Fibroblast of peridontal ligament (primary cell): ENCODE measurements at regions not wholly inside any gene's neighbourhood (a gene's known extent, or its start where the extent isn't known, plus 50 kb on each side); places are given as distances from the start of the nearest gene placed in this dataset.

ENCODE experiments used
- DNase-seq: peaks from one replicate; pipeline ENCODE4 v3.0.0-alpha.2; 2010; ENCODE audit errors: extremely low read depth

DNA sequence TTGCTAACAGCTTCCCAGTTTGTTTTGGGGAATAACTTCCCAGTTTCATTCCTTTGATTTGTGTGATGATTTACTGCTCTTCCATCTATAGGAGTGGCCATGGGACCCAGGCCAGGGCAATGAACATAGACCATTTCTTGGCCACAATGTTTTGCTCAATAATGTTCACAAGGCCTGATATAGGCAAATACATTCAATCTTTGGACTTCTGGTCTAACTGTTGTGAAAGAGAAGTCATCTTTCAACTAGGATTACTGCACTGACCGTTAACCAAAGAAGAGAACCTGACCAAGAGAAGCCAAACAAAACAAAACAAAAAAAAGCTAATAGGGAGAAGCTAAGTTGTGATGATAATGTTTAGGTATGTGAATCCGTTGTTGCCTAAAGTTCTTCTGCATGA is 221.8 kb upstream of the SUCLG2 start:
- DNase-seq = no peak

DNA sequence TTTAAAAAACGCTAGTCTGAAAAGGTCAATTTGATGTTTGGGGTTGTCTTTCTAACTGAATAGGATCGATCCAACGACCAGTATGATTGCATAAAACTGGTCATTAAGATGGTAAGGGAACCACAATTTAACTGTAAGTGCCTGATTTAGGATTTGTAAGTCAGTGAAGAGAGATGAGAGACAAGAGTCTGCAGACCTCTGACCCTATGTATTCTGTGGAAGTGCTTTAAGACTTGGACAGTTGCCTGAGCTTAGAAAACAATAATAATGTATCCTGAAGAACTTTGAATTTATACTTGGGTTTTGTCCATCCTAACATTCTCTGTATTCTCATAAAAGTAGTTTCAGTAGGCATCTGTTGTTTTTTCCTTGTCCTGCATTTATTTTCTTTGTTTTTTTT is 221.4 kb upstream of the SUCLG2 start:
- no peak for DNase-seq

DNA sequence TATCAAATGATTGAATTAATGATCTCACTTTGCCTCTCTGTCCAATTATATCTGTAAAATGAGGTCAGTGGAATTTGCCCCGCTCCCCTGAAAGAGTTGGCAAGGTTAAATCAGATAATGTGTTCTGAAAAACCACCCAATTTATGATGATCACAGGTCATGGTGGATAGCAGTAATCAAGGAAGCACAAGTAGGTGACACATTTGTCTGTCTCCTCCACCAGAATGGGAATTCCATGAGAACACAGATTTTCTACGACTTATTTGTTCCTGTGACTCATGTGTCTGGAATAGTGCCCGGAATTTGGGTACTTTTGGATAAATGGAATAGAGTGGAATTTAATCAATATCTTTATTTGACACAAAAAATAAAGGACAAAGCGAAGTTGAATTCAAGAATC is 220.9 kb upstream of the SUCLG2 start:
- no peak for DNase-seq

DNA sequence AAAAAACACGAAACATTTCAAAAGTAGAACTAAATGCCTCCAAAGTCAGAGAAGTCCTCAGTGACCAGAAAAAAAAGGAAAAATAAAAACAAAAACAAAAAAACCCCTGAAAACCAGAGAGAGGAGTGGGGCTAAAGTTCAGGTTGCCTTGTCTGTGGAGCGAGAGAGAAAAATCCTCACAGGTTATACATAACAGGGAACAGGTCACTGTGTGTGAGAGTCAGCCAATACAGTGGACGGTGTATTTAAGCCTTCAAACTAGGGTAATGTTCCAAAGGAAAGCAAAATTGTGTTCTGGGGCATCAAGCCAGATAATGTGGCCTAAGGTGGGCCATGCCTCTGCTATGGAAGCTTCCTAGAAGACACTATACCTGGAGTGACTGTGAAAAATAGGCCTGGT is 216.1 kb upstream of the SUCLG2 start:
- DNase-seq = no peak

DNA sequence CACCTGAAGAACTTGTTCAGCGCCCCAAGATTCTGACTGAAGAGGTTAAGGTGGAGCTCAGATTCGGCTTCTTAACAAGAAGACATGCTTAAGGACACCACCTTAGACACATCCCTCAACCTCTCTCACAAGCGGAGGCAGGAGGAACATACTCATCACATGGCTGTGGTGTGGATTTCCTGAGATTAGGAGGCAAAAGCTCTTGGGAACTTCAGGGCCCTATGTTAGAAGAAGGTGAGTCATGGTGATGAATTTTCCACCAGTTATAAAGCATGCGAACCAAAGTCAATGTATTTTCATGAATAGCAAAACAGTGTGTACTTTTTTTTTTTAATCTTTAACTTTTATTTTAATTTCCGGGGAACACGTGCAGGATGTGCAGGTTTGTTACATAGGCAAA is 212.2 kb upstream of the SUCLG2 start:
- DNase-seq = no peak

DNA sequence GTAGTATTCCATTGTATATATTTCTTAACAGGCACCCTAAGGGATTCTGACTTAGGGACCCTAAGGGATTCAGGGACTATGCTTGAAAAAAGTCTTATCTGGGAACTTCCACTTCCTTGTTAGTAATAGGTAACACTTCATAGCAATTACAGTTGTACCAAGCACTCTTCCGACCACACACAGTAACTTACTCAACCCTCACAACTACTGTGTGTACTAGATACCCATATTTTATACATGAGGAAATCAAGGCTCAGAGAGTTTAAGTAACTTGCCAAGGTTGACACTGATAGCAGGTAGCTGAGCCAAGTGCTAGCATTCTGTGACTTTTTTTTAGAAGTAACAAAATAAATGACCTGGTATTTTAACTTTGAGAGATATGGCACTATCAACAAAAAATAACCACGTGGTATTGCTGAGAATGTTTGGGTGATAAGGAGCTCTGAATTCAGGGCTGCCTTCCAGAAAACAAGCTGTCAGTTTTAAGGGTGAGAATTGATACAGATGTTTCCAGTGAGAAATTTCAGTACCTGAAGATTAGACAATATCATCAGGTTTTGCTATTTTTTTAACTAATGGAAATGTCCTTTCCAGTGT is 210.3 kb upstream of the SUCLG2 start:
- DNase-seq = no peak

DNA sequence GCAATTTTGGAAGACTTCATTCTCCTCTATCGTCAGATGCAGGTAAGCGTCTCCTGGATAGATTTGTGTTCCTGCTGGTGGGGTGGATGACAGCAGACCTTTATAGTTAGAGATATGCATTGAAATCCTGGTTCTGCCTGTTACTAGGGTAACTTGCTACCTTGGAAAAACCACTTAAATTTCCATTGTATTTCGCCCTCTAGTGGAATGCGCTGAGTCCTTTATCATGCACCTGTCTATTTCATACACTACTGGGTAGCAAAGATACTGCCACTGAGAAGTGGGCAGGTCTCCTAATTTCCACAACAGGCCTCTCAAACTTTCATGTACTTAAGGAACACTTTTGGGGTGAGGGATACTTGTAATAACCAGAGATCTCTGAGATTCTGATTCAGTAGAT is 209.5 kb upstream of the SUCLG2 start:
- peak; percentile 14 for DNase-seq

DNA sequence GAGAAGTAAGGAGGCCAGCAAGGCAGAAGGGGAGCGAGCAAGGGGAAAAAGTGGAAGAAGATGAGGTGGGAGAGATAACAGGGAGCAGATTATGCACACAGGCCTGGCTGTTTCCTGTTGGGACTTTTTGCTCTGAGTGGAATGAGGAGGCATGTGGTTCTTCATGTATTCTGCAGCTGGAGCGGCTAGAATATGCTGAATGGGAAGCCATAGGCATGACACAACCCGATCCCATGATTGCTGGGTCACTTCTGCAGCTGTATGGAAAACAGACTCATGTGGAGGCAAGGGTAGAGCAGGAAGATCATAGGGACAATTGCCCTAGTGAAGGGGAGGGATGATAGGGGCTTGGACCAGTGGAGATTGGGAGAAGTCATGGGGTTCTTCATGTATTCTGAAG is 206.0 kb upstream of the SUCLG2 start:
- no peak for DNase-seq

DNA sequence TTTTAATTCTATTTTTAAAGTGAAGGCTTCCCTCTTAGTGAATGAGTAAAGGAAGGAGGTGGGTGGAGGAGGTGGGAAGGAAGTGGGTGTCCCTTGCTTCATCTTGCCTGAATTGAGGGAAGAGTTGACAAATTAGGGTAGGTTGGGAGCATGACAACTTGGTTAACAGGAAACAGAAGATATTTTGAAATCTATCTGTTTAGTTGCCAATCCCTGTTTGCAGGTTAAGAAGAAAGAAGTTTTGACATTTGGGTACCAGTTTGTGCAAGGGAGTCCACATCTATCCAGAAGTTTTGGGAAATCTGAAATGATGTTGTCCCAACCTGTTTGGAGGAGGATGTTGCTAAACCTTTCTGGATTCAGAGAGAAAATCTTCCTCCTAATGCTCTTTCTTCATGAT is 204.1 kb upstream of the SUCLG2 start:
- no peak for DNase-seq

DNA sequence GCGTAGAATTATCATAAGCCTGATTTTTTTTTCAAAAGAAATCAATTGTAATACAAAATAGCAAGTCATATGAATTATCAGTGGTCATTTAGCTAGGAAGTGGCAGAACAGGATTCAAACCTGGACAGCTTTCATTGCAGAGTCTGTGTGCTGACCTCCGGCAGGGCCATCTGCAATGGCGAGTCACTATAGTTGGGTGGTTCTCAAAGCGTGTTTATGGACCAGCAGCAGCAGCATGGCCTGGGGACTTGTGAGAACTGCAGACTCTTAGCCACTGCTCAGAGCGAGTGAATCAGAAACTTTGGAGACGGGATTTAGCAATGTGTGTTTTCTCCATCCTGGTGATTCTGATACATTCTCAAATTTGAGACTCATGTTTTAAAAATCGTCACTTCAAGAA is 202.3 kb upstream of the SUCLG2 start:
- no peak for DNase-seq

DNA sequence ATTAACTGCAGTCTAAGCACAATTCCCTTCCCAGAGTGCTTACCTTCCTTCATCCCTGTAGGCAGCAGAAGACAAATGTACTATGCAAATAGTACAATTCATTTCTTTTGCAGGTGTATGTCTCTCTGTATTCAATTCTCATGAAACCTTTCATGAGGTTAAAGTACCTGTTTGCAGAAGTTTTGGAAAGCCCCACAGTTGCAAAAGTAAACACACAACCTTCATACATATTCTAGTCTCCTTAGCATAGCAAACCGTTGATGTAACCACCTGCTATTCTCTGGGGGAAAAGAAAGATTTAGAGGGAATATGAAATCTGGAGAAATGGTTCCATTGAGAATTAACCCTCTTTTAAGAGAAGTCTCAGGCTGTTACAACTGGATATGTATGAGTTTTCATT is 200.3 kb upstream of the SUCLG2 start:
- no peak for DNase-seq

DNA sequence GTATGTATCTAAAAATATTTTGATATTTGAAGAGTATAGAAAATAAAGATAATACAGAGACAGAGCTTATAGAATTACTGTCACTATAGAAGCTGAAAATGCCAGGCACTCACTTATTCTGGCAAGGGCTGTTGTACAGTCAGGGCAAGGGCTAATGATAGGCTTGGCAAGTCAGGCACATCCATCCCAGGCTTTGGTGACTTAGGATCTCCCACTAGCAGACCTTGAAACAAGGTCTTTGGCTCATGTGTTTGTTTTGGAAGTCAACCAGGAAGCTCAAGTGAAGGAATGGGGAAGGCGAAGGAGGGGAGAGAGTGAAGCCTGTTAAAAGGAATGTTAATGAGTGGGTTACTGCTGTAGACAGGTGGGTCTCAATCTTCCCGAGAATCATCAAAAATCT is 199.1 kb upstream of the SUCLG2 start:
- DNase-seq = no peak

DNA sequence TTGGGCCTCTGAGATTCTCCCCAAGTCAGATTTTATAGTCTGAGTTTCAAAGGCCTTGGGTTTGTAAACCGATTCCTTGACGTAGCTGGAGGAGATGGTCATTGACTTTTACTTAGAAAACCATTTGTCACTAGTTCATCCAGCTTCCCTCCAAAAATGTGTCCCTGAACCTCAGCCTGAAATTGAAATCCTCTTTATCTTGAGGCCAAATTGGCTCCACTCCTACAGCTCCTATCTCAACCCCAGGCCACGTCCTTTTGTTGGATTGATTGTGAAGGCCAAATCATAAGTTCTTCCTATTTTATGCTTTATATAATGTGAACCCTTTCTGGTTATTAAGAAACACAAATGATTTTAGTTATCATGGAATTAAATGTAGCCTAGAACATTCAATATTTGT is 193.9 kb upstream of the SUCLG2 start:
- DNase-seq = no peak

DNA sequence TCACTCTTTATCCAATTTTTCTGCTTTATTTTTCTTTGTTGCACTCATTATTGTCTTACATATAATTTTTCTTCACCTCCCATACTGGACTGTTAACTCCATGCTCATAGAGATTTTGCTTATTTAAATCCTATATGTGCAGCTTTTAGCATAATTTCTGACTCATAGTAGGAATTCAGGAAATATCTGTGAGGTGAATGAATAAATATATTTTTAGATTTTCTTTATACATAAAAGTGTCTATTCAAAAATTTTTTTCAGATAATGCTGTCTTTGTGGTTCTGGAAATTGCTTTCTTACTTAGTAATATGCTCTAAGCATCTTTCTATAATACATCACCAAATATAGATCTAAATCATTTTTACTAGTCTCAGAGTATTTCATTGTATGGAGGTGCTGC is 191.8 kb upstream of the SUCLG2 start:
- DNase-seq = no peak

DNA sequence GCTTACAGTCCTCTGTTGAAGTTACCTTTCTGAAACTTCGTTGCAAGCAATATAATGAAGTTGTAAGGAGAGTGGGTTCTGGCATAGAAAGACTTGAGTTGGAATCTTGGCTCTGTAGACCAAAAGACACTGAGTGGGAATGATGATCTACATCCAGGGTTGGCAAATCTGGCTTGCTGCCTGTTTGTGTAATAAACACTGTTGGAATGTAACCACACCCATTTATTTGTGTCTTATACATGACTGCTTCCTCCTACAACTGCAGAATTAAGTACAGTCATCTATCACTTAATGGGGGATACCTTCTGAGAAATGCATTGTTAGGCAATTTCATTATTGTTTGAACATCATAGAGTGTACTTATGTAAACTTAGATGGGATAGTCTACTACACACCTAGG is 178.4 kb upstream of the SUCLG2 start:
- DNase-seq = no peak

DNA sequence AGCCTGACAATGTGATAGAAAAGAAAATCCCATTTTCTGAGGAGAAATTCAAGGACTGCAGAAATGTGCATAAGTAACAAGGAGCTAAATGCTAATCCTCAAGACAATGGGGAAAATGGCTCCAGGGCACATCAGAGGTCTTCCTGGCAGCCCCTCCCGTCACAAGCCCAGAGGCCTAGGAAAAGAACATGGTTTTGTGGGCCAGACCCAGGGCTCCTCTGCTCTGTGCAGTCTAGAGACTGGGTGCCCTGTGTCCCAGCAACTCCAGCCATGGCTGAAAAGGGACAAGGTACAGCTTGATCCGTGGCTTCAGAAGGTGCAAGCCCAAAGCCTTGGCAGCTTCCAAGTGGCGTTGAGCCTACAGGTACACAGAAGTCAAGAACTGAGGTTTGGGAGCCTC is 176.8 kb upstream of the SUCLG2 start:
- no peak for DNase-seq

DNA sequence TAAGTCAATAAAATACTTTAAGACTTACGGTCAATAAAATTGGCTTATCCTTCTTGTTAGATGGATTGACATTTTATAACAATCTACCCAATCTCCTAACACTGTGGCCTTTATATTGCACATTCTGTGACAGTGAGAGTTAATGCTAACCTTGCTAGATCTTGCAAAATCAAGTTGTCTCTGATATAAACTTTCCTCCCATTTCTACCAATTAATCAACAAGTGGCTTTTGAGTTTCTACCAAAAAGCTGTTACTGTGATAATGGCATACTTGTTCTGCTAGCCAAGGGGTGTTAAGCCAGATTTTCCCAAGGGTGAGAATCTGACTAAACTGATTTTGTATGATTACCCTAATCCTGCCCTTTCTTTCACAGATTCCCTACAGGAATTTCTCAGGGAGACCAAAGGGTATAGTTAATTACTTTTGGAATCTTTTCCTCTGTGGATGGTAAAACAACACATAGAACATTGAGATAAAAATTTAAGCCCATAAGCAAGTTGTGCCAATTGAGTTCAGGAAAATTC is 174.1 kb upstream of the SUCLG2 start:
- no peak for DNase-seq

DNA sequence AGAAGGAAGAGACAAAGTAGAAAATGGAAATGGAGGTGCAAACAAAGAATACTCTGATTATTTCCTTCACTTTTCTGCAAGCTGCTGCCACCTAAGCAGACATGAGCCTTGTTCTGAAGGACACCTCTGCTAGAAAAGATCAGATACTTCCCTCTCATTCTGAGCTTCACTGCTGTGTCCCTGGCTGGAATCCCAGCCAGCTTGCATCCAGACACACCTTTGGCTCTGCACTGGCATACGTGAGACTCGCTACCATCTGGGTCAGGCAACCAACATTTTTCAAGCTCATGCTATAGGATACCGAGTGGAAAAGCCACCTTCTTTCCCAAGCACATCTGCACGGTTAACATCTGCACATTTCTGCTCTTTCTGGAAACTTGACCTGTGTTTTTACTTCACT is 166.7 kb upstream of the SUCLG2 start:
- DNase-seq = no peak

DNA sequence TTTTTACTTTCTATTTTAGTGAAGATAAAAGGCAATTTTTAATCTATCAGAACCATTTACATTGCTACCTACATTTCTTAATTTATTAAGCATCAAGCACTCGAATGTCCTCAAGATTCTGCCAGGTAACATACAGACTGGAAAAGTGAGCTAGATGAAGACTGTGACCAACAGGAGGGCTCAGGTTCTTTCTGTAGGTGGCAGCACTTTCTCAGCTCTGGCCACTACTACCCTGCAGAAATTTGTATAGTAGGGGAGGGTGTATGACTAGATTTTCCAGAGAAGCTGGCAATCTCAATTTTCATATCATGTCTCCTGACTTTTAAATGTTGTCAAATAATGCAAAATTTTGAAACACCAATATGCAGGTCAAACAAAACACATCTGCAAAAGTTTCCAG is 165.0 kb upstream of the SUCLG2 start:
- no peak for DNase-seq

DNA sequence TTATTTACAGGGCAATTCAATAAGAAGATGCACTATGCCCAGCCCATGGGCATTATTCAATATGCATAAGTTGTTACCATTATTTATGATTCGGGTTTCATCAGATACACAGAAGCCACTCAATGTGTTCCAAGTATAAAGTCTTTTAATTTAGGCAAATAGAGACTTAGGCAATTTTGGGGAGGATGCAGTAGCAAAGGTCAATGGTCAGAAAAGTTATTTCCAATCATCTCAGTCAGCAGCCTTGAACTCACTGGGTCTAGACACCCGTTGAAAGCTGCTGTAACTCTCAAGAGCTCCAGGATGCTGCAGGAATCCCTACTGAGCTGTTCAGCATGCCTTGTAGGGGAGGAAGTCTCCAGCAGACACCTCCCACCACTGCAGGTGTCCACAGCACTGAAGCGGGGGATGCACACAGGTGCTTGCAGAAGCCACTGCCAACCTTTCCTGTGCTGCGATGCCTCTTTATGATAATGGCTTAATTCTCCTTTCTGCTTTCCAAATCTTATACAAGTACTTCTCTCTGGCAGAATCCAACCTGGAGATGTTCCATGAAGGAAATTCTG is 155.0 kb upstream of the SUCLG2 start:
- no peak for DNase-seq

DNA sequence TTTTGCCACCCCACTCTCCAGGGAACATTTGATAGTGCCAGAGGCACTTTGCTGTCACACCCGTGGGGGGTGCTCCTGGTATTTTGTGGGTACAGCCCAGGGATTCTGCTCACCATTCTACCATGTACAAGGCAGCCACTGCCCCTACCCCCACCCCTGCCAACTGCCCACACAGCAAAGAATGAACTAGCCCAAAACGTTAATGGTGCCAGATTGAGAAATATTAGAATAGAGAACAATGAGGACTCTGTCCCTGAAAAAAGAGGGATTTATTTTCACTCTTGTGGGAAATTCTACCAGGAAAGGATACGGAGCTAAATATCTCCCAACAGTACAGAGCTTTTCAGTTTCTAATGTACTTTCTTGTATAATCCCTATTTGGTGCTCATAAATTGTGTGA is 154.5 kb upstream of the SUCLG2 start:
- no peak for DNase-seq

DNA sequence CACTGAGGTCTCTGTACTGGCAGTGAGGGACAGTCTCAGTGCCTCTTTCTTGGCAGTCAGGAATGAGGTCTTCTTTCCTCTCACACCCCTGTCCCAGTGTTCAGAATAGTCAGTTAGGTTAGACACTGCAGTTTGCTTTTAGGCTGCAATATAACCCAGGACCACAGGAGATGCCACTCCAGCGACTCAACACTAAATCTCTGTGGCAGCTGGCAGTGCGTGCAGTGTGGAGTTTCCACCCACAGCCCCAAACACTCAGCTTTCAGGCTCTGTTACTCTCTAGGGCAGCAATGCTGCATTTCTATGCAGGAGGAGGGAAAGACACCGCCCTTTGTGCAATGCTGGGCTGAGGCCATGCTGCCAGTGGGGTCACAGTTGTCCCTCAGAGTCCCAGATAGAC is 150.2 kb upstream of the SUCLG2 start:
- DNase-seq = peak; percentile 14

DNA sequence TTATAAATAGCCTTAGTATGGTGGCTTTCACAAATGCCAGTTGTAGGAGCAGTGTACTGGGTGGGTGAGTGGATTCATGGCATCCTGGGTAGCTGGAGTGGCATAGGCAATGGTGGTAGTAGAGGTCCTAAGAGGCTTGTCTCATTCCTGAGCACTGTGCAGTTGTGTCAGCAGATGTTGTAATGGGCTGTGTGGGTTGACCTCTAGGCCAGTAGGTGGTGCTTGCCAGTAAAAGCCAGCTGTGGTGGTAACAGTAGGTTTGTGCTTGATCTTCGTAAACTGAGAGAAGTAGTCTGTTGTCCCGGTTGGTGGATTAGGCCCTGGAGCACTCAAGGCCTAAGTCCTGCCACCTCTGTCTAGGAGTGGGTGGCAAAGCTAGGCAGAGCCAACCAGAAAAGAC is 149.7 kb upstream of the SUCLG2 start:
- DNase-seq = peak; percentile 40

DNA sequence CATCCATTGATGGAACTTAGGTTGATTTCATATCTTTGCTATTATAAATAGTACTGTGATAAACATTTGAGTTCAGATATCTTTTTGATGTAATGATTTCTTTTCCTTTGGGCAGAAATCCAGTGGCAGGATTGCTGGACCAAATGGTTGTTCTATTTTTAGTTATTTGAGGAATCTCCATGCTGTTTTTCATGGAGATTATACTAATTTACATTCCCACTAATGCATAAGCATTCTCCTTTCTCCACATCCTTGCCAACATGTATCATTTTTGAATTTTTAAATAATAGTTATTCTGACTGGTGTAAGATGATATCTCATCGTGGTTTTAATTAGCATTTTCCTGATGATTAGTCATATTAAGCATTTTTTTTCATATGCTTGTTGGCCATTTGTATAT is 144.0 kb upstream of the SUCLG2 start:
- peak; percentile 5 for DNase-seq
